SJSA1 (cell line): ENCODE measurements at regions not wholly inside any gene's neighbourhood (a gene's known extent, or its start where the extent isn't known, plus 50 kb on each side); places are given as distances from the start of the nearest gene placed in this dataset.

ENCODE experiments used
- DNase-seq, 2 experiments: peaks; one replicate each; pipeline ENCODE4 v3.0.0-alpha.2; 2015 to 2020; ENCODE audit warnings: low spot score in 2 of 2, low read depth in 1 of 2
- H3K27ac ChIP-seq: fragments of 250-450 bp; sonication (Bioruptor Pico); 2 replicates; pipeline ENCODE4 v1.5.1; 2020; ENCODE audit warnings: mild to moderate bottlenecking, moderate library complexity
- H3K27me3 ChIP-seq: fragments of 250-450 bp; sonication (Bioruptor Pico); replicated peaks from 2 replicates; pipeline ENCODE4 v1.5.1; 2020; ENCODE audit warnings: mild to moderate bottlenecking, moderate library complexity
- H3K36me3 ChIP-seq: fragments of 250-450 bp; sonication (Bioruptor Pico); 2 replicates; pipeline ENCODE4 v1.5.1; 2020; ENCODE audit warnings: mild to moderate bottlenecking
- H3K4me1 ChIP-seq: fragments of 250-450 bp; sonication (Bioruptor Pico); replicated peaks from 2 replicates; pipeline ENCODE4 v1.6.1; 2021; ENCODE audit warnings: mild to moderate bottlenecking
- H3K4me3 ChIP-seq: fragments of 250-450 bp; sonication (Bioruptor Pico); 2 replicates; pipeline ENCODE4 v1.5.1; 2020; ENCODE audit warnings: mild to moderate bottlenecking
- H3K9me3 ChIP-seq: fragments of 250-450 bp; sonication (Bioruptor Pico); replicated peaks from 2 replicates; pipeline ENCODE4 v1.5.1; 2020; ENCODE audit warnings: mild to moderate bottlenecking

GRCh38 chr1:172926070-172926469, 124.7 kb downstream of the TNFSF18 start:
- no peak for DNase-seq
- Histone ChIP-seq H3K9me3 (no peaks in the 10 kb centered on the region), H3K4me3 (no peak overlapping the region), H3K27me3 (no peaks in the 10 kb centered on the region), H3K4me1 (peaks cover 17% of the 10 kb centered on the region), H3K36me3 (peaks cover 34% of the 10 kb centered on the region), H3K27ac (no peak overlapping the region)

GRCh38 chr1:172928412-172928811, 122.3 kb downstream of the TNFSF18 start:
- no peak for DNase-seq
- Histone ChIP-seq H3K4me1 (peaks cover 38% of the 10 kb centered on the region), H3K4me3 (no peak overlapping the region), H3K27me3 (no peaks in the 10 kb centered on the region), H3K27ac (no peak overlapping the region; the same call in 1 of the 2 replicates), H3K9me3 (no peaks in the 10 kb centered on the region), H3K36me3 (peaks cover 32% of the 10 kb centered on the region)

- Histone ChIP-seq H3K4me1 (peaks cover 41% of the 10 kb centered on the region), H3K4me3 (no peak overlapping the region), H3K9me3 (no peaks in the 10 kb centered on the region), H3K27me3 (no peaks in the 10 kb centered on the region), H3K36me3 (peaks cover 29% of the 10 kb centered on the region), H3K27ac (peak overlapping the region; percentile 12; the same call in 1 of the 2 replicates)
- DNase-seq: no peak
These were observed 121.7 kb downstream of the TNFSF18 start for GRCh38 chr1:172929006-172929405.

- no peaks in the 10 kb centered on the region for H3K9me3 ChIP-seq
- H3K4me3 ChIP-seq: no peak overlapping the region
- no peak overlapping the region for H3K27ac ChIP-seq
- H3K4me1 ChIP-seq: peaks cover 52% of the 10 kb centered on the region
- H3K36me3 ChIP-seq: peaks cover 26% of the 10 kb centered on the region
- no peaks in the 10 kb centered on the region for H3K27me3 ChIP-seq
- DNase-seq: no peak
These were observed 120.6 kb downstream of the TNFSF18 start for GRCh38 chr1:172930142-172930541.

GRCh38 chr1:172931340-172931739, 119.4 kb downstream of the TNFSF18 start:
- H3K27me3 ChIP-seq: no peaks in the 10 kb centered on the region
- H3K9me3 ChIP-seq: no peaks in the 10 kb centered on the region
- peak overlapping the region; percentile 91 for H3K27ac ChIP-seq
- no peak overlapping the region for H3K4me3 ChIP-seq
- H3K4me1 ChIP-seq: peaks cover 56% of the 10 kb centered on the region
- DNase-seq: no peak
- H3K36me3 ChIP-seq: peaks cover 14% of the 10 kb centered on the region

- no peaks in the 10 kb centered on the region for H3K9me3 ChIP-seq
- no peaks in the 10 kb centered on the region for H3K27me3 ChIP-seq
- H3K4me1 ChIP-seq: peaks cover 56% of the 10 kb centered on the region
- peak overlapping the region; percentile 23 for H3K4me3 ChIP-seq
- H3K36me3 ChIP-seq: peaks cover 14% of the 10 kb centered on the region
- no peak for DNase-seq
- H3K27ac ChIP-seq: peak overlapping the region; percentile 91
These were observed 119.0 kb downstream of the TNFSF18 start for GRCh38 chr1:172931761-172932160.

DNA sequence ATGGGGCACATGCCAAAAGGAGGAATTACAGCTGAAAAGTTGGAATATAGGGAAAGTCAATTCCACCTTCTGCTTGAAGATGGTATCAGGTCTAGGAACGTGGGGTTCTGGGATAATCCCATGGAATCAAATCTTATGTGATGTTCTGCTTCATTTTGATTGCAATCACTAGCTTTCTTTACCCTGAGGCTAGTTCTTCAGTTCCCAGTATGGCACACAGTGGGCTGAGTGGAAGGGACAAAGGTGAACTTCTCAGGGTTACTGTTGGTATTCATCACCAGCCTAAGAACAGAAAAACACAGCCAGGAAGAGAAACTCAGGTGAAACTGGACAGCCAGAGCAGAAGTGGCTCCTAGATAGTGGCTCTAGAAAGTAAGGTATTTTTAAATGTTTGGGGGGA, 117.8 kb downstream of the TNFSF18 start:
- DNase-seq: peak in 1 of 2 experiments; percentile 39
- Histone ChIP-seq H3K36me3 (peaks cover 6% of the 10 kb centered on the region), H3K4me1 (peaks cover 56% of the 10 kb centered on the region), H3K27ac (peak overlapping the region; percentile 91), H3K27me3 (no peaks in the 10 kb centered on the region), H3K4me3 (peak overlapping the region; percentile 23), H3K9me3 (no peaks in the 10 kb centered on the region)

DNA sequence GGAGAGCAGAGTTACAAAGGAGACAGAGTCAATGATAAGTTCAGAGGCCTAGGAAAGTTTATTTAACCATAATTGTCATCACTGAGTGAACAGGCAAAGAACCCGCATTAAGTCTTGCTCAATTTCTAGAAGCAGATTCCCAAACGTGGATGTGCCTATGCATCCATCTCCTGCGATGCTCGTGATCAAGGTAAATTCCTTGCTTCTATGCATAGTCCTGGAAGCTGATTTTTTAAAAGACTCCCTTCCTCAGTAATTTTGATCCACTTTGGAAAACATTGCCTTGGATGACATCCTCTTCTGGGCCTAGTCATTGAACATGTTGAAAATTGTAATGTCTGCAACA, 116.4 kb downstream of the TNFSF18 start:
- Histone ChIP-seq H3K4me3 (no peak overlapping the region), H3K27me3 (no peaks in the 10 kb centered on the region), H3K4me1 (peaks cover 47% of the 10 kb centered on the region), H3K36me3 (no peaks in the 10 kb centered on the region), H3K9me3 (no peaks in the 10 kb centered on the region), H3K27ac (peak overlapping the region; percentile 91)
- DNase-seq: no peak

- peaks cover 50% of the 10 kb centered on the region for H3K4me1 ChIP-seq
- peak overlapping the region; percentile 91 for H3K27ac ChIP-seq
- no peak for DNase-seq
- no peaks in the 10 kb centered on the region for H3K9me3 ChIP-seq
- no peaks in the 10 kb centered on the region for H3K27me3 ChIP-seq
- H3K36me3 ChIP-seq: no peaks in the 10 kb centered on the region
- H3K4me3 ChIP-seq: no peak overlapping the region
These were observed 115.6 kb downstream of the TNFSF18 start for GRCh38 chr1:172935062-172935592.

DNA sequence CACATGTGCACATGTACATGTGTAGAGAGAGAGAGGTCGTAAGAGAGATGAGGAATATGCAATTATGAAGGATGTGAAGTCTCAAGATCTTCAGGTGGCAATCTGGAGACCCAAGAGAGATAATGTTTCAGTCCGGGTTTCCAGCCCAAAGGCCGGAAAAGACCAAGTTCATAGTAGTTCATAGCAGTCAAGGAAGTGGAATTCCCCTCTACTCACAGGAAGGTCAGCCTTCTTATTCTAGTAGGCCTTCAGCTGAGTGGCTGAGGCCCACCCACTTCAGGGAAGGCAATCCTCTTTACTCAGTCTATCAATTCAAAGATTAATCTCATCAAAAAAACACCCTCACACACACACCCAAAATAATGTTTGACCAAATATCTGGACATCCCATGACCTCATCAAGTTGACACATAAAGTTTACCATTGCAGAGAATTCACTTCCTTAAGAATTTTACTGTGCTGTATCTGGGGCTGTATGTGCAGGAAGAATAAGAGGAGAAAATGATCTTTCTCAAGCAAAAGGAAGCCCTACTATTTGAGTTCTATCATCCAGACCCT, 114.6 kb downstream of the TNFSF18 start:
- Histone ChIP-seq H3K27ac (no peak overlapping the region), H3K27me3 (no peaks in the 10 kb centered on the region), H3K36me3 (no peaks in the 10 kb centered on the region), H3K4me1 (peaks cover 60% of the 10 kb centered on the region), H3K4me3 (no peak overlapping the region), H3K9me3 (no peaks in the 10 kb centered on the region)
- no peak for DNase-seq

DNA sequence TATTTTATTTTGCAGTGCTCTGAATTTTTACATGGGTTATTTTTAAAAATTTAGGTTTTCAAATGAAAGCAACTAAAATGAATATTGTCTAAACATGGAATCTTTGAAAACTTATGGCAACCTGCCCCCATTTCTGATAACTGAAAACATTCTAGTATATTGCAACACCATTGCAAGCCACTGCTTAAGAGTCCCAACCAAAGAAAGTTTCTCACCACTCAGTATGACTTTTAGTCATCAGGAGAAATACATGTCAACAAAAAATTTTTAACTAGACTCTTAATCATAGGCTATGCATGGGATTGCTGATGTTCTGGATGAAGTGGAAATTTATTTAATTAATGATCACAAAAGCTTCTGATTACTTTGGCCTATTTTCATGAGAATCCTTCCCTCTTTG, 112.1 kb downstream of the TNFSF18 start:
- no peaks in the 10 kb centered on the region for H3K36me3 ChIP-seq
- no peaks in the 10 kb centered on the region for H3K9me3 ChIP-seq
- peaks cover 49% of the 10 kb centered on the region for H3K4me1 ChIP-seq
- DNase-seq: no peak
- no peak overlapping the region for H3K27ac ChIP-seq
- H3K4me3 ChIP-seq: no peak overlapping the region
- no peaks in the 10 kb centered on the region for H3K27me3 ChIP-seq

- Histone ChIP-seq H3K4me1 (peaks cover 42% of the 10 kb centered on the region), H3K36me3 (no peaks in the 10 kb centered on the region), H3K27ac (peak overlapping the region; percentile 68), H3K4me3 (no peak overlapping the region), H3K9me3 (no peaks in the 10 kb centered on the region), H3K27me3 (no peaks in the 10 kb centered on the region)
- no peak for DNase-seq
These were observed 111.3 kb downstream of the TNFSF18 start for GRCh38 chr1:172939475-172939874.

- peak; percentile 83 to 85 for DNase-seq
- Histone ChIP-seq H3K4me3 (no peak overlapping the region), H3K27me3 (no peaks in the 10 kb centered on the region), H3K36me3 (no peaks in the 10 kb centered on the region), H3K27ac (peak overlapping the region; percentile 68), H3K4me1 (peaks cover 34% of the 10 kb centered on the region), H3K9me3 (no peaks in the 10 kb centered on the region)
These were observed 110.4 kb downstream of the TNFSF18 start for GRCh38 chr1:172940174-172940855.

DNA sequence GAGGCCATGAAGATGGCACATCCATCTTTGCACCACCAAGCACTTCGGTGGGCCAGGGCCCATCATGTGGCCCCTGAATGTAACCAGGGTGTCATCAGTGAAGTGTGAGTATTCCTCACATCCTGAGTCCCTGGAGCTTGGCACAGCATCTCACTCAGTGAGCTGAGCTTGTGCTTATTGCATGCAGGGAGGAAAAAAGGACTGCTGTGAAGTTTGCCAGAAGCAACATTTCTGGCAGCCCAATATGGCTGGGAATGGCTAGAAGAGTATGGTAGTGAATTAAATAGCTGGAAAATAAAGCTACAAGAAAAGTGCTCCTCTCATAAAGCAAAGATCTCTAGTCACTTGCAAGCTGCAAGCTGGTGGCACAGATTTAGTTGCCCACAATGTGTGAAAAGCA, 109.3 kb downstream of the TNFSF18 start:
- Histone ChIP-seq H3K27ac (peak overlapping the region; percentile 68), H3K4me3 (no peak overlapping the region), H3K27me3 (no peaks in the 10 kb centered on the region), H3K9me3 (no peaks in the 10 kb centered on the region), H3K36me3 (no peaks in the 10 kb centered on the region), H3K4me1 (peaks cover 32% of the 10 kb centered on the region)
- DNase-seq: no peak
